ENCODE measurements at regions not wholly inside any gene's neighbourhood (a gene's known extent, or its start where the extent isn't known, plus 50 kb on each side); places are given as distances from the start of the nearest gene placed in this dataset.

DNA sequence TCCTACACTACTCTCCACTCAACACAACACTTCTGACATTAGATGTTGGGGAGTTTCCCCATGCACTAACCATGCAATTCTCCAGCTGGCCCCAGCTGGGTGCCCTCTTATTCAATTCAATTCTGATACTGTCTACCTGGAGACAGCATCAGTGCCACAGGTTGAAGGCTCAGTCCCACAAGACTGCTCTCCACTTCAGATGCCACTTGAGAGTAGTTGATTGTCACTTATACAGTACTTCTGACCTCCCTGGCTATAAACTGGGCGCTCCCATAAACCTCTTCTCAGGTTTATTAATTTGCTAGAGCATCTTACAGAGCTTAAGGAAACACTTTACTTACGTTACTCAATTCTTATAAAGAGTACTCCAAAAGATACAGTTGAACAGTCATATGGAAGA lies 442.3 kb downstream of the LRRIQ3 start:
- no peak for ATAC-seq
- no peak for TF ChIP-seq SNAI2 (CRISPR knock-in tag; IDR thresholded peaks at IDR 0.05)
- TF ChIP-seq TCF4 (CRISPR knock-in tag; IDR thresholded peaks at IDR 0.05; ENCODE audit: borderline replicate concordance): no peak
- TF ChIP-seq ESRRG (CRISPR knock-in tag; IDR thresholded peaks at IDR 0.05): no peak
- no peak for TF ChIP-seq ISL1 (CRISPR knock-in tag; IDR thresholded peaks at IDR 0.05)
- TF ChIP-seq ZNF70 (CRISPR knock-in tag; IDR thresholded peaks at IDR 0.05): no peak
- no peak for TF ChIP-seq GLIS3 (CRISPR knock-in tag; IDR thresholded peaks at IDR 0.05)
- no peak for TF ChIP-seq PPARA (CRISPR knock-in tag; IDR thresholded peaks at IDR 0.05; ENCODE audit: borderline replicate concordance)
- TF ChIP-seq, protein P1, sequence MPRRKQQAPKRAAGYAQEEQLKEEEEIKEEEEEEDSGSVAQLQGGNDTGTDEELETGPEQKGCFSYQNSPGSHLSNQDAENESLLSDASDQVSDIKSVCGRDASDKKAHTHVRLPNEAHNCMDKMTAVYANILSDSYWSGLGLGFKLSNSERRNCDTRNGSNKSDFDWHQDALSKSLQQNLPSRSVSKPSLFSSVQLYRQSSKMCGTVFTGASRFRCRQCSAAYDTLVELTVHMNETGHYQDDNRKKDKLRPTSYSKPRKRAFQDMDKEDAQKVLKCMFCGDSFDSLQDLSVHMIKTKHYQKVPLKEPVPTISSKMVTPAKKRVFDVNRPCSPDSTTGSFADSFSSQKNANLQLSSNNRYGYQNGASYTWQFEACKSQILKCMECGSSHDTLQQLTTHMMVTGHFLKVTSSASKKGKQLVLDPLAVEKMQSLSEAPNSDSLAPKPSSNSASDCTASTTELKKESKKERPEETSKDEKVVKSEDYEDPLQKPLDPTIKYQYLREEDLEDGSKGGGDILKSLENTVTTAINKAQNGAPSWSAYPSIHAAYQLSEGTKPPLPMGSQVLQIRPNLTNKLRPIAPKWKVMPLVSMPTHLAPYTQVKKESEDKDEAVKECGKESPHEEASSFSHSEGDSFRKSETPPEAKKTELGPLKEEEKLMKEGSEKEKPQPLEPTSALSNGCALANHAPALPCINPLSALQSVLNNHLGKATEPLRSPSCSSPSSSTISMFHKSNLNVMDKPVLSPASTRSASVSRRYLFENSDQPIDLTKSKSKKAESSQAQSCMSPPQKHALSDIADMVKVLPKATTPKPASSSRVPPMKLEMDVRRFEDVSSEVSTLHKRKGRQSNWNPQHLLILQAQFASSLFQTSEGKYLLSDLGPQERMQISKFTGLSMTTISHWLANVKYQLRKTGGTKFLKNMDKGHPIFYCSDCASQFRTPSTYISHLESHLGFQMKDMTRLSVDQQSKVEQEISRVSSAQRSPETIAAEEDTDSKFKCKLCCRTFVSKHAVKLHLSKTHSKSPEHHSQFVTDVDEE (CRISPR knock-in tag; IDR thresholded peaks at IDR 0.05): no peak
- TF ChIP-seq ZC3H10 (CRISPR knock-in tag; IDR thresholded peaks at IDR 0.05): no peak
- no peak for TF ChIP-seq ZNF8 (CRISPR knock-in tag; IDR thresholded peaks at IDR 0.05)

DNA sequence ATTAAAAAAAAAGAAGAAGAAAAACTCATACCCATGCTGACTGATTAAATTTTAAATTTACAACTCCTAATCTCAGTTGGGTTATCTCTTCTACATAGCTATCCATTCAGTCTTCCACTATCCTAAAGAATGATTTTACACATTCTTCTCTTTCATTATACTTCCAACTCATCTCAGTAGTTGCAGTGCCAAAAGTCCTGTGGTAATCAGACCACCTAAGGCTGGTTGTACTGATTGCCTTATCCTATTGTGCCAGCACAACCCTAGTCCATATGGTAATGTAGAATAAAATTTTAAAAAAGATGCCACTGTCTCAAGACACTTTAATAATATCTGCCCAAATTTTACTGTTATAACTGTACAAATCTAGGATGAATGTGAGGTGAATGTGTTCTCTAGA lies 448.0 kb downstream of the LRRIQ3 start:
- TF ChIP-seq, protein P1 (CRISPR knock-in tag; IDR thresholded peaks at IDR 0.05): no peak
- TF ChIP-seq TCF4 (CRISPR knock-in tag; IDR thresholded peaks at IDR 0.05; ENCODE audit: borderline replicate concordance) (no peak), TOX (CRISPR knock-in tag; IDR thresholded peaks at IDR 0.05; ENCODE audit: borderline replicate concordance) (no peak), PPARA (CRISPR knock-in tag; IDR thresholded peaks at IDR 0.05; ENCODE audit: borderline replicate concordance) (no peak), ZFP3 (CRISPR knock-in tag; IDR thresholded peaks at IDR 0.05) (no peak), ESRRG (CRISPR knock-in tag; IDR thresholded peaks at IDR 0.05) (no peak), ZNF8 (CRISPR knock-in tag; IDR thresholded peaks at IDR 0.05) (no peak), RARB (CRISPR knock-in tag; IDR thresholded peaks at IDR 0.05) (no peak), OSR1 (CRISPR knock-in tag; IDR thresholded peaks at IDR 0.05) (no peak), ZFP30 (CRISPR knock-in tag; IDR thresholded peaks at IDR 0.05) (no peak), CSDC2 (CRISPR knock-in tag; IDR thresholded peaks at IDR 0.05) (no peak), BACH2 (CRISPR knock-in tag; IDR thresholded peaks at IDR 0.05; ENCODE audit: borderline replicate concordance) (no peak), ZNF70 (CRISPR knock-in tag; IDR thresholded peaks at IDR 0.05) (no peak), ARNTL (CRISPR knock-in tag; IDR thresholded peaks at IDR 0.05; ENCODE audit: borderline replicate concordance, low read depth) (no peak)
- TF ChIP-seq, protein P2, sequence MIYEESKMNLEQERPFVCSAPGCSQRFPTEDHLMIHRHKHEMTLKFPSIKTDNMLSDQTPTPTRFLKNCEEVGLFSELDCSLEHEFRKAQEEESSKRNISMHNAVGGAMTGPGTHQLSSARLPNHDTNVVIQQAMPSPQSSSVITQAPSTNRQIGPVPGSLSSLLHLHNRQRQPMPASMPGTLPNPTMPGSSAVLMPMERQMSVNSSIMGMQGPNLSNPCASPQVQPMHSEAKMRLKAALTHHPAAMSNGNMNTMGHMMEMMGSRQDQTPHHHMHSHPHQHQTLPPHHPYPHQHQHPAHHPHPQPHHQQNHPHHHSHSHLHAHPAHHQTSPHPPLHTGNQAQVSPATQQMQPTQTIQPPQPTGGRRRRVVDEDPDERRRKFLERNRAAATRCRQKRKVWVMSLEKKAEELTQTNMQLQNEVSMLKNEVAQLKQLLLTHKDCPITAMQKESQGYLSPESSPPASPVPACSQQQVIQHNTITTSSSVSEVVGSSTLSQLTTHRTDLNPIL (CRISPR knock-in tag; IDR thresholded peaks at IDR 0.05; ENCODE audit: low read depth): no peak
- TF ChIP-seq, protein P3, sequence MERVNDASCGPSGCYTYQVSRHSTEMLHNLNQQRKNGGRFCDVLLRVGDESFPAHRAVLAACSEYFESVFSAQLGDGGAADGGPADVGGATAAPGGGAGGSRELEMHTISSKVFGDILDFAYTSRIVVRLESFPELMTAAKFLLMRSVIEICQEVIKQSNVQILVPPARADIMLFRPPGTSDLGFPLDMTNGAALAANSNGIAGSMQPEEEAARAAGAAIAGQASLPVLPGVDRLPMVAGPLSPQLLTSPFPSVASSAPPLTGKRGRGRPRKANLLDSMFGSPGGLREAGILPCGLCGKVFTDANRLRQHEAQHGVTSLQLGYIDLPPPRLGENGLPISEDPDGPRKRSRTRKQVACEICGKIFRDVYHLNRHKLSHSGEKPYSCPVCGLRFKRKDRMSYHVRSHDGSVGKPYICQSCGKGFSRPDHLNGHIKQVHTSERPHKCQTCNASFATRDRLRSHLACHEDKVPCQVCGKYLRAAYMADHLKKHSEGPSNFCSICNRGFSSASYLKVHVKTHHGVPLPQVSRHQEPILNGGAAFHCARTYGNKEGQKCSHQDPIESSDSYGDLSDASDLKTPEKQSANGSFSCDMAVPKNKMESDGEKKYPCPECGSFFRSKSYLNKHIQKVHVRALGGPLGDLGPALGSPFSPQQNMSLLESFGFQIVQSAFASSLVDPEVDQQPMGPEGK (CRISPR knock-in tag; IDR thresholded peaks at IDR 0.05; ENCODE audit: borderline replicate concordance): no peak
- TF ChIP-seq, protein P4, sequence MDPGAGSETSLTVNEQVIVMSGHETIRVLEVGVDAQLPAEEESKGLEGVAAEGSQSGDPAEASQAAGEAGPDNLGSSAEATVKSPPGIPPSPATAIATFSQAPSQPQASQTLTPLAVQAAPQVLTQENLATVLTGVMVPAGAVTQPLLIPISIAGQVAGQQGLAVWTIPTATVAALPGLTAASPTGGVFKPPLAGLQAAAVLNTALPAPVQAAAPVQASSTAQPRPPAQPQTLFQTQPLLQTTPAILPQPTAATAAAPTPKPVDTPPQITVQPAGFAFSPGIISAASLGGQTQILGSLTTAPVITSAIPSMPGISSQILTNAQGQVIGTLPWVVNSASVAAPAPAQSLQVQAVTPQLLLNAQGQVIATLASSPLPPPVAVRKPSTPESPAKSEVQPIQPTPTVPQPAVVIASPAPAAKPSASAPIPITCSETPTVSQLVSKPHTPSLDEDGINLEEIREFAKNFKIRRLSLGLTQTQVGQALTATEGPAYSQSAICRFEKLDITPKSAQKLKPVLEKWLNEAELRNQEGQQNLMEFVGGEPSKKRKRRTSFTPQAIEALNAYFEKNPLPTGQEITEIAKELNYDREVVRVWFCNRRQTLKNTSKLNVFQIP (CRISPR knock-in tag; IDR thresholded peaks at IDR 0.05; ENCODE audit: borderline replicate concordance, low read depth): no peak
- no peak for ATAC-seq
